Endothelial cell (in vitro differentiated cells): ENCODE measurements at regions not wholly inside any gene's neighbourhood (a gene's known extent, or its start where the extent isn't known, plus 50 kb on each side); places are given as distances from the start of the nearest gene placed in this dataset.

Experiments used
- DNase-seq: peaks from one replicate; pipeline ENCODE4 v3.0.0; 2021; ENCODE audit warnings: low spot score
- H3K27ac Mint-ChIP-seq: one replicate; pipeline ENCODE4 v1.8.0; 2021; ENCODE audit warnings: mixed read lengths, inconsistent platforms; ENCODE audit not compliant: unreplicated experiment
- H3K27me3 Mint-ChIP-seq: one replicate; pipeline ENCODE4 v1.8.0; 2021; ENCODE audit warnings: mild to moderate bottlenecking, moderate library complexity, mixed read lengths, inconsistent platforms; ENCODE audit not compliant: unreplicated experiment
- H3K36me3 Mint-ChIP-seq: one replicate; pipeline ENCODE4 v1.8.0; 2021; ENCODE audit warnings: mild to moderate bottlenecking, low read depth, mixed read lengths, inconsistent platforms; ENCODE audit not compliant: unreplicated experiment
- H3K4me1 Mint-ChIP-seq: one replicate; pipeline ENCODE4 v1.8.0; 2021; ENCODE audit warnings: mild to moderate bottlenecking, mixed read lengths, inconsistent platforms; ENCODE audit not compliant: unreplicated experiment
- H3K4me3 Mint-ChIP-seq: one replicate; pipeline ENCODE4 v1.8.0; 2021; ENCODE audit warnings: mild to moderate bottlenecking, mixed read lengths, inconsistent platforms; ENCODE audit not compliant: unreplicated experiment
- H3K9me3 Mint-ChIP-seq: one replicate; pipeline ENCODE4 v1.8.0; 2021; ENCODE audit warnings: mixed read lengths, inconsistent platforms; ENCODE audit not compliant: unreplicated experiment
- TF ChIP-seq, protein P1 (sequence below): fragments of 200-600 bp; sonication (generic); IDR thresholded peaks from one replicate; pipeline ENCODE4 v1.5.0; 2021; ENCODE audit warnings: antibody characterized with exemption; ENCODE audit not compliant: unreplicated experiment

DNA sequence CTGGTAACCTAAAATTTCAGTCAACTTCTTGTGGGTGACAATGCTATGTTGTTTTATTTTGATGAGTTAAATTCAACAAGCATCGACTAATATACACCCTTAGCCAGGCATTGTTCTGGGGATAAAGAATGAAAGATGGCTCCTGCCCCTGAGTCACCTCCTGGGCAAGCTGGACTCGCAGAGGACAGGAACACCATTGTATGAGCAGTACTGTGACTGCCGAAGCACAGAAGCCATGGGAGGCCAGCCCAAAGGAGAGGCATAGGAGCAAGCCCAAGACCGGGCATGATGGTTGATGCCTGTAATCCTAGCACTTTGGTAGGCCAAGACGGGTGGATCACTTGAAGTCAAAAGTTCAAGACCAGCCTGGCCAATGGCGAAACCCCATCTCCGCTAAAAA is 555.2 kb downstream of the OMA1 start:
- TF ChIP-seq, protein P1, sequence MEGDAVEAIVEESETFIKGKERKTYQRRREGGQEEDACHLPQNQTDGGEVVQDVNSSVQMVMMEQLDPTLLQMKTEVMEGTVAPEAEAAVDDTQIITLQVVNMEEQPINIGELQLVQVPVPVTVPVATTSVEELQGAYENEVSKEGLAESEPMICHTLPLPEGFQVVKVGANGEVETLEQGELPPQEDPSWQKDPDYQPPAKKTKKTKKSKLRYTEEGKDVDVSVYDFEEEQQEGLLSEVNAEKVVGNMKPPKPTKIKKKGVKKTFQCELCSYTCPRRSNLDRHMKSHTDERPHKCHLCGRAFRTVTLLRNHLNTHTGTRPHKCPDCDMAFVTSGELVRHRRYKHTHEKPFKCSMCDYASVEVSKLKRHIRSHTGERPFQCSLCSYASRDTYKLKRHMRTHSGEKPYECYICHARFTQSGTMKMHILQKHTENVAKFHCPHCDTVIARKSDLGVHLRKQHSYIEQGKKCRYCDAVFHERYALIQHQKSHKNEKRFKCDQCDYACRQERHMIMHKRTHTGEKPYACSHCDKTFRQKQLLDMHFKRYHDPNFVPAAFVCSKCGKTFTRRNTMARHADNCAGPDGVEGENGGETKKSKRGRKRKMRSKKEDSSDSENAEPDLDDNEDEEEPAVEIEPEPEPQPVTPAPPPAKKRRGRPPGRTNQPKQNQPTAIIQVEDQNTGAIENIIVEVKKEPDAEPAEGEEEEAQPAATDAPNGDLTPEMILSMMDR = no peak
- no peaks in the 10 kb centered on the region for H3K9me3 Mint-ChIP-seq
- no peak for DNase-seq
- H3K4me3 Mint-ChIP-seq = no peak overlapping the region
- no peaks in the 10 kb centered on the region for H3K36me3 Mint-ChIP-seq
- H3K27ac Mint-ChIP-seq = no peak overlapping the region
- H3K27me3 Mint-ChIP-seq = peaks cover 2% of the 10 kb centered on the region
- H3K4me1 Mint-ChIP-seq = peaks cover 3% of the 10 kb centered on the region

DNA sequence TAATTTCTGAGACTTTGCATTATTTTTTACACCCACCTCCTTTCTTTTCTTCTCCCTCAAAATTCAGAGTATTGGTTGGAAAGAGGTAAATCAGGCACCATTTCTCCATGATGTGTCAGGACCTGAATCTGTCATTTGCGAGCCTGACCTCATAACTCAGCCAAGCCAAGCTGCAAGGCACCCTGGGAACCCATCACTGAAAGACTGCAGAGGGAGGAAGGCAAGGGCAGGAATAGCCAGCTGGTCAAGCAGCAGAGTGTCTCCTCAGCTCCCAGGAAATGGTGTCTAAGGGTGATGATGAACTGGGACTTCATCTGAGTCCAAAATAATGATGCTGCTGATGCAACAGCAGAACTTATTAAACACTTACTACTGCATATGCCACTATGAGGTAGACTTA is 556.6 kb downstream of the OMA1 start:
- H3K27me3 Mint-ChIP-seq = peaks cover 2% of the 10 kb centered on the region
- H3K9me3 Mint-ChIP-seq = no peaks in the 10 kb centered on the region
- H3K4me1 Mint-ChIP-seq = peaks cover 4% of the 10 kb centered on the region
- H3K27ac Mint-ChIP-seq = no peak overlapping the region
- TF ChIP-seq, protein P1 = no peak
- DNase-seq = no peak
- no peak overlapping the region for H3K4me3 Mint-ChIP-seq
- H3K36me3 Mint-ChIP-seq = no peaks in the 10 kb centered on the region

DNA sequence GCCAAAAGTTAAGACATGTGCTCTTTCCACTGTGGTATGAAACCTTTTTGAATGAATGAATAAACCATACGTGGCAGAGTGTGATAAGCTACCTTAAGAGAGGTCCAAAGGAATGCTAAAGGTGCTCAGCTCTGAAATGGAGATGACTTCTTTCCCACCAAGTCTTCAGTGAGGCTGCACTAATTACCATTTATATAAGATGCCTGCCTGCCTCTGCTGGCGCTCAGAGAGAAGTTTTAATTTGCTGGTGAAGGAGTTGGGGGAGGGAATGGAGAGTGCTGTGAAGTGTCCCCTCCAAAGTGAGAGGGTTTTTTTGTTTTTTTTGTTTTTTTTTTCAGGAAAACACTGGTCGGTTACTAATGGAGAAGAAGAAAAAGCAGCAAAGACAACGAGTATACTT is 559.0 kb downstream of the OMA1 start:
- TF ChIP-seq, protein P1 = no peak
- no peak for DNase-seq
- H3K27me3 Mint-ChIP-seq = peaks cover 2% of the 10 kb centered on the region
- no peak overlapping the region for H3K27ac Mint-ChIP-seq
- no peak overlapping the region for H3K4me3 Mint-ChIP-seq
- no peaks in the 10 kb centered on the region for H3K36me3 Mint-ChIP-seq
- H3K9me3 Mint-ChIP-seq = no peaks in the 10 kb centered on the region
- peaks cover 4% of the 10 kb centered on the region for H3K4me1 Mint-ChIP-seq

DNA sequence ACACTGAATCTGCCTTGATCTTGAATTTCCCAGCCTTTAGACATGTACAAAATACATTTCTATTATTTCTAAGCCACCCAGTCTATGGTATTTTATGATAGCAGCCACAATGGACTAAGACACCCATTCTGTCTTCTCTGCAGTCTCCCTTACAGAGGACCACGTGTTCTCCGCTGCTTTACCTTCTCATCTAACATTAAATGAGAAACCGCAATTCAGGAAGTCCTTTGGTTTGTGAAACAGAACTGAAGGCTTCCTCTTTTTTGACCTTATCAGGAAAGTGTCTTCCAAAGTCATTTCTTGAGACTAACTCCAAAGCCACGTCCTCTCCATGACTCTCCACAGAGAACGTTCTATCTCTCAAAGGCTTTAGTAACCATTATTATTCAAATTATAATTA is 560.1 kb downstream of the OMA1 start:
- TF ChIP-seq, protein P1 = no peak
- Mint-ChIP-seq H3K27me3 (peaks cover 2% of the 10 kb centered on the region), H3K4me1 (peaks cover 4% of the 10 kb centered on the region), H3K27ac (no peak overlapping the region), H3K36me3 (no peaks in the 10 kb centered on the region), H3K4me3 (no peak overlapping the region), H3K9me3 (no peaks in the 10 kb centered on the region)
- DNase-seq = no peak

DNA sequence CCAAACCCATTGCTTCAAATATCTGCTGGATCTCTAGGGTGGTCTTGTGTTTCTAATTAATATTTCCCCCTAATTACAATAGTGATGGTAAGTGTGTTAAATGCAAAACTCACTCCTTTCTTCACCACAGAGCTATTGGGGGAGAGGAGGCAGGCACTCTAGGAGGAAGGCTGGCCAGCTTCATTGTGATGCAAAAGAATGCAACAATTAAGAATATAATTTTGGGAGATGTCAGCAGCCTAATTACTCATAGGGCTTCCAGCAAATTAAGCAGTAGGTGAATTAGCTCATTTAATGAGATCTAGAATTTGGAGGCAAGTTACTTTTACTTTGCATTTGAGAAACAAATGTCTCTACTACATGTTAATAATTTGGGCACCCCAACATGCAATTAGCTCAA is 560.4 kb upstream of the DAB1 start:
- peaks cover 2% of the 10 kb centered on the region for H3K27me3 Mint-ChIP-seq
- H3K27ac Mint-ChIP-seq = no peak overlapping the region
- no peaks in the 10 kb centered on the region for H3K9me3 Mint-ChIP-seq
- no peaks in the 10 kb centered on the region for H3K36me3 Mint-ChIP-seq
- H3K4me1 Mint-ChIP-seq = peaks cover 4% of the 10 kb centered on the region
- TF ChIP-seq, protein P1 = no peak
- no peak overlapping the region for H3K4me3 Mint-ChIP-seq
- DNase-seq = no peak
